Cardiac muscle cell (in vitro differentiated cells and primary cell): ENCODE measurements at regions not wholly inside any gene's neighbourhood (a gene's known extent, or its start where the extent isn't known, plus 50 kb on each side); places are given as distances from the start of the nearest gene placed in this dataset.
"Not testable (repeated sequence)": the region's sequence is repeated elsewhere in the genome, so short reads cannot be mapped to it uniquely, and the experiment has no call there.

ENCODE experiments used
- DNase-seq, 2 donors: peaks; one replicate each; pipeline versions ENCODE4 v3.0.0 to v3.0.0-alpha.2; 2010 to 2017; ENCODE audit warnings: low read depth in 1 of 2, low spot score in 1 of 2
- H3K27ac ChIP-seq: fragments of 200-600 bp; sonication (generic); 2 replicates; pipeline ENCODE4 v1.5.1; 2016
- H3K27me3 ChIP-seq: fragments of 200-600 bp; sonication (generic); 2 replicates; pipeline ENCODE4 v1.6.0; 2016; ENCODE audit warnings: control low read depth
- H3K36me3 ChIP-seq: fragments of 200-600 bp; sonication (generic); 2 replicates; pipeline ENCODE4 v1.5.1; 2016; ENCODE audit warnings: control low read depth
- H3K4me1 ChIP-seq: fragments of 200-600 bp; sonication (generic); 2 replicates; pipeline ENCODE4 v1.8.1; 2017; ENCODE audit warnings: low read depth, mild to moderate bottlenecking, mixed run types
- H3K4me3 ChIP-seq: fragments of 200-600 bp; sonication (generic); 2 replicates; pipeline ENCODE4 v1.5.1; 2016; ENCODE audit warnings: mild to moderate bottlenecking
- H3K9me3 ChIP-seq: fragments of 200-600 bp; sonication (generic); 2 replicates; pipeline ENCODE4 v1.5.1; 2017; ENCODE audit warnings: low read depth, mild to moderate bottlenecking, control low read depth
- CTCF ChIP-seq: IDR thresholded peaks from 2 replicates; pipeline ENCODE4 v1.5.1; 2012; ENCODE audit warnings: low read depth, mild to moderate bottlenecking, low read length

GRCh38 chr5:159680095-159680494, 236.2 kb upstream of the ADRA1B start:
- Histone ChIP-seq H3K27me3 (no peaks in the 10 kb centered on the region), H3K9me3 (no peaks in the 10 kb centered on the region), H3K36me3 (no peaks in the 10 kb centered on the region), H3K27ac (no peak overlapping the region), H3K4me3 (no peak overlapping the region), H3K4me1 (no peaks in the 10 kb centered on the region)
- TF ChIP-seq CTCF: no peak
- DNase-seq: no peak

- Histone ChIP-seq H3K27ac (no peak overlapping the region), H3K4me3 (no peak overlapping the region), H3K27me3 (no peaks in the 10 kb centered on the region), H3K4me1 (no peaks in the 10 kb centered on the region), H3K9me3 (no peaks in the 10 kb centered on the region), H3K36me3 (no peaks in the 10 kb centered on the region)
- no peak for TF ChIP-seq CTCF
- no peak for DNase-seq
Observed at GRCh38 chr5:159681661-159682060, 234.6 kb upstream of the ADRA1B start.

GRCh38 chr5:159682623-159683022, 233.7 kb upstream of the ADRA1B start:
- no peak overlapping the region for H3K4me3 ChIP-seq
- H3K9me3 ChIP-seq: no peaks in the 10 kb centered on the region
- peak in 1 of 2 donors; percentile 42 for DNase-seq
- TF ChIP-seq CTCF: peak; percentile 27
- H3K4me1 ChIP-seq: no peaks in the 10 kb centered on the region
- H3K27ac ChIP-seq: no peak overlapping the region
- H3K27me3 ChIP-seq: no peaks in the 10 kb centered on the region
- H3K36me3 ChIP-seq: no peaks in the 10 kb centered on the region

- H3K36me3 ChIP-seq, H3K27ac ChIP-seq, H3K9me3 ChIP-seq, H3K4me3 ChIP-seq, H3K4me1 ChIP-seq, H3K27me3 ChIP-seq, DNase-seq: not testable (repeated sequence)
Observed at GRCh38 chr5:159687892-159688291, 228.4 kb upstream of the ADRA1B start.

- DNase-seq: peak in 1 of 2 donors; percentile 7
Observed at GRCh38 chr5:159695741-159696294, 220.5 kb upstream of the ADRA1B start.

GRCh38 chr5:159697530-159697929, 218.8 kb upstream of the ADRA1B start:
- H3K27ac ChIP-seq: no peak overlapping the region
- H3K4me1 ChIP-seq: no peaks in the 10 kb centered on the region
- H3K27me3 ChIP-seq: no peaks in the 10 kb centered on the region
- no peak for TF ChIP-seq CTCF
- no peak overlapping the region for H3K4me3 ChIP-seq
- DNase-seq: no peak
- no peaks in the 10 kb centered on the region for H3K9me3 ChIP-seq
- H3K36me3 ChIP-seq: no peaks in the 10 kb centered on the region

More at GRCh38 chr5:159695741-159696294, 220.5 kb upstream of the ADRA1B start:
- Histone ChIP-seq H3K4me1 (no peaks in the 10 kb centered on the region), H3K4me3 (no peak overlapping the region), H3K9me3 (no peaks in the 10 kb centered on the region), H3K27me3 (no peaks in the 10 kb centered on the region), H3K27ac (no peak overlapping the region), H3K36me3 (no peaks in the 10 kb centered on the region)
- no peak for TF ChIP-seq CTCF
